Duodenal mucosa (tissue), 2 donors: ENCODE measurements at regions not wholly inside any gene's neighbourhood (a gene's known extent, or its start where the extent isn't known, plus 50 kb on each side); places are given as distances from the start of the nearest gene placed in this dataset.

Source experiments
- H3K27ac ChIP-seq: one replicate; pipeline ENCODE4 v1.7.0; 2013; ENCODE audit warnings: low read depth, low read length
- H3K27me3 ChIP-seq, 2 donors: one replicate each; pipeline ENCODE4 v1.7.0; 2013; ENCODE audit warnings: low read length in 2 of 2, control low read depth in 1 of 2; ENCODE audit not compliant: insufficient read depth in 2 of 2, control insufficient read depth in 1 of 2
- H3K36me3 ChIP-seq, 2 donors: one replicate each; pipeline ENCODE4 v1.7.0; 2013; ENCODE audit warnings: low read length in 2 of 2, control low read depth in 1 of 2; ENCODE audit not compliant: insufficient read depth in 2 of 2, control insufficient read depth in 1 of 2
- H3K4me1 ChIP-seq, 2 donors: one replicate each; pipeline ENCODE4 v1.7.0; 2013; ENCODE audit warnings: low read length in 2 of 2, control low read depth in 1 of 2; ENCODE audit not compliant: insufficient read depth in 2 of 2, control insufficient read depth in 1 of 2
- H3K4me3 ChIP-seq, 2 donors: one replicate each; pipeline ENCODE4 v1.7.0; 2013; ENCODE audit warnings: low read length in 2 of 2, low read depth in 1 of 2
- H3K9ac ChIP-seq, 2 donors: one replicate each; pipeline ENCODE4 v1.7.0; 2013; ENCODE audit warnings: low read length in 2 of 2, low read depth in 1 of 2
- H3K9me3 ChIP-seq, 2 donors: one replicate each; pipeline ENCODE4 v1.7.0; 2013; ENCODE audit warnings: low read length in 2 of 2, control low read depth in 1 of 2; ENCODE audit not compliant: control insufficient read depth in 1 of 2

GRCh38 chr15:27660676-27661075 is 438.4 kb downstream of the OCA2 start:
- Histone ChIP-seq H3K9me3 (peaks cover 14 to 23% of the 10 kb centered on the region in 2 donors), H3K9ac (no peak overlapping the region), H3K4me3 (no peak overlapping the region)

GRCh38 chr15:27656296-27656987 is 442.7 kb downstream of the OCA2 start:
- Histone ChIP-seq H3K27me3 (no peaks in the 10 kb centered on the region), H3K4me3 (no peak overlapping the region), H3K36me3 (no peaks in the 10 kb centered on the region), H3K27ac (no peak overlapping the region), H3K4me1 (no peaks in the 10 kb centered on the region), H3K9me3 (peaks cover 10 to 27% of the 10 kb centered on the region in 2 donors), H3K9ac (no peak overlapping the region)

More at GRCh38 chr15:27660676-27661075, 438.4 kb downstream of the OCA2 start:
- Histone ChIP-seq H3K27ac (no peak overlapping the region), H3K36me3 (no peaks in the 10 kb centered on the region), H3K4me1 (no peaks in the 10 kb centered on the region), H3K27me3 (no peaks in the 10 kb centered on the region)

- Histone ChIP-seq H3K9ac (no peak overlapping the region), H3K27ac (no peak overlapping the region), H3K36me3 (no peaks in the 10 kb centered on the region), H3K27me3 (no peaks in the 10 kb centered on the region), H3K9me3 (peaks cover 10 to 23% of the 10 kb centered on the region in 2 donors), H3K4me3 (no peak overlapping the region), H3K4me1 (no peaks in the 10 kb centered on the region)
Measured at GRCh38 chr15:27655056-27655455, 444.1 kb downstream of the OCA2 start.

GRCh38 chr15:27650244-27650643 is 448.9 kb downstream of the OCA2 start:
- Histone ChIP-seq H3K36me3 (no peaks in the 10 kb centered on the region), H3K4me1 (no peaks in the 10 kb centered on the region), H3K9me3 (peaks cover 10 to 14% of the 10 kb centered on the region in 2 donors), H3K4me3 (no peak overlapping the region), H3K9ac (no peak overlapping the region), H3K27me3 (no peaks in the 10 kb centered on the region), H3K27ac (no peak overlapping the region)

- Histone ChIP-seq H3K9ac (no peak overlapping the region), H3K36me3 (no peaks in the 10 kb centered on the region), H3K27me3 (no peaks in the 10 kb centered on the region)
Measured at GRCh38 chr15:27648359-27648758, 450.8 kb downstream of the OCA2 start.

GRCh38 chr15:27646531-27646930 is 452.6 kb downstream of the OCA2 start:
- Histone ChIP-seq H3K4me1 (no peaks in the 10 kb centered on the region), H3K9me3 (peaks cover 15 to 16% of the 10 kb centered on the region in 2 donors), H3K4me3 (no peak overlapping the region), H3K36me3 (no peaks in the 10 kb centered on the region), H3K27me3 (no peaks in the 10 kb centered on the region), H3K27ac (no peak overlapping the region), H3K9ac (no peak overlapping the region)

More at GRCh38 chr15:27648359-27648758, 450.8 kb downstream of the OCA2 start:
- Histone ChIP-seq H3K4me3 (no peak overlapping the region), H3K9me3 (peaks cover 15 to 18% of the 10 kb centered on the region in 2 donors), H3K27ac (no peak overlapping the region), H3K4me1 (no peaks in the 10 kb centered on the region)

GRCh38 chr15:27645672-27646071 is 453.4 kb downstream of the OCA2 start:
- Histone ChIP-seq H3K36me3 (no peaks in the 10 kb centered on the region), H3K4me3 (no peak overlapping the region), H3K4me1 (no peaks in the 10 kb centered on the region), H3K9me3 (peaks cover 14 to 15% of the 10 kb centered on the region in 2 donors), H3K27me3 (no peaks in the 10 kb centered on the region), H3K9ac (no peak overlapping the region), H3K27ac (no peak overlapping the region)

GRCh38 chr15:27642981-27643380 is 456.1 kb downstream of the OCA2 start:
- H3K36me3 ChIP-seq, result no peaks in the 10 kb centered on the region

GRCh38 chr15:27639595-27639994 is 459.5 kb downstream of the OCA2 start:
- Histone ChIP-seq H3K27ac (no peak overlapping the region), H3K4me1 (no peaks in the 10 kb centered on the region), H3K4me3 (no peak overlapping the region), H3K9me3 (peaks cover 16 to 25% of the 10 kb centered on the region in 2 donors), H3K9ac (no peak overlapping the region), H3K36me3 (no peaks in the 10 kb centered on the region), H3K27me3 (no peaks in the 10 kb centered on the region)

More at GRCh38 chr15:27642981-27643380, 456.1 kb downstream of the OCA2 start:
- Histone ChIP-seq H3K27ac (no peak overlapping the region), H3K4me1 (no peaks in the 10 kb centered on the region), H3K9me3 (peaks cover 23 to 24% of the 10 kb centered on the region in 2 donors), H3K9ac (no peak overlapping the region), H3K27me3 (no peaks in the 10 kb centered on the region), H3K4me3 (no peak overlapping the region)

- Histone ChIP-seq H3K36me3 (no peaks in the 10 kb centered on the region), H3K4me1 (no peaks in the 10 kb centered on the region), H3K9me3 (peaks cover 12 to 19% of the 10 kb centered on the region in 2 donors), H3K27ac (no peak overlapping the region), H3K4me3 (no peak overlapping the region), H3K27me3 (no peaks in the 10 kb centered on the region), H3K9ac (no peak overlapping the region)
Measured at GRCh38 chr15:27638958-27639357, 460.2 kb downstream of the OCA2 start.
